GM21390 (cell line): ENCODE measurements at regions not wholly inside any gene's neighbourhood (a gene's known extent, or its start where the extent isn't known, plus 50 kb on each side); places are given as distances from the start of the nearest gene placed in this dataset.

ENCODE experiments used
- ATAC-seq: cut with Tn5 transposase; IDR thresholded peaks from one replicate; pipeline ENCODE4 v1.9.1; 2021; ENCODE audit not compliant: unreplicated experiment

- ATAC-seq, result no peak
Measured at GRCh38 chr2:193973781-193974180, 1683.2 kb upstream of the SLC39A10 start.

GRCh38 chr2:193966590-193966989, 1690.4 kb upstream of the SLC39A10 start:
- ATAC-seq, result no peak

DNA sequence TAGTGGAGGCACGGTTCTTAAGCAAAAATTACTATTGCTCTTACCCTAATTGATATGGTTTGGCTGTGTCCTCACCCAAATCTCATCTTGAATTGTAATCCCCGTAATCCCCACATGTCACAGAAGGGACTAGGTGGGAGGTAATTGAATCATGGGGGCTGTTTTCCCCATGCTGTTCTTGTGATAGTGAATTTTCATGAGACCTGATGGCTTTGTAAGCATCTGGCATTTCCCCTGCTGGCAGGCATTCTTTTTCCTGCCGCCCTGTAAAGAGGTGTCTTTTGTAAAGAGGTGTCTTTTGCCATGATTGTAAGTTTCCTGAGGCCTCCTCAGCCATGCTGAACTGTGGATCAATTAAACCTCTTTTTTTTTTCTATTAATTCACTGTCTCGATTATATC, 1691.8 kb upstream of the SLC39A10 start:
- ATAC-seq, result no peak

GRCh38 chr2:193963472-193964119, 1693.4 kb upstream of the SLC39A10 start:
- ATAC-seq, result peak; percentile 66

DNA sequence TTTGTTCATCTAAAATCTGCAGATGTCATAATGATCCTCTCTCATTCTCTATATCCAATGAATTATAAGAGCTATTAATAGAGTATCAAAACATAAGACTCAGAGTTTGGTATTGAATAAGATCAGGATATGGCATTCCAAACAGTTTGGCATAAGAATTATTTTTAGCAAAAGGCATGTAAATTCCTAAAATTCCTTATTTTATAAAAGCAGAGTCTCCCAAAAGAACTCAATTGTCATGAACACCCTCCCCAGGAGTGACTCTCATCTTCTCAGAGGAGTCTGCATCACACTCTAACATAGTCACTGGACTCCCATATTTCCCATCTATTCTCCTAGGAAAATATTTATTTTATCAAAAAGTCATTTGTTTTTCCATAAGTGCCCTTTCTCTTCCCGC, 1710.2 kb upstream of the SLC39A10 start:
- no peak for ATAC-seq

- ATAC-seq, result no peak
Measured at GRCh38 chr2:193943406-193943960, 1713.5 kb upstream of the SLC39A10 start.

GRCh38 chr2:193935114-193935513, 1721.9 kb upstream of the SLC39A10 start:
- ATAC-seq, result no peak

- no peak for ATAC-seq
Measured at GRCh38 chr2:193929131-193929530, 1727.9 kb upstream of the SLC39A10 start.

DNA sequence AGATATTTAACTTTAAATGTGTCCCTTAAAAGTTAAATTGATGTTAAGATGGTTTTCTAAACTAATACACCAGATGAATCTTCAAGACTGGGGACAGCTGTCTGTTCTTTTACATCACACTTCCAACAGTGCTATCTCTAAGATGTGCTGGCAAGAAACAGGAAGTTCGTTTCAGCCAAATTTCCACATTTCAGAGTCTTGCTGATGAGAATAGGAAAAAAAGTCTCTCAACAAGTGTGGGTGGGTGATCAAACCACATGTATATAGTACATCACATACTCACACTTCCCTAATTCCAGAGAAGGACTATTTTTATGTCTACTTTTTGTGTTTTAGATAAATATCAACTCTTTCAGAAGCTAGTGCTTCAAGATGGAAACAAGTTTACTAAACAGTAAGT, 1712.8 kb upstream of the TMEFF2 start:
- no peak for ATAC-seq

GRCh38 chr2:193900292-193900691, 1705.6 kb upstream of the TMEFF2 start:
- no peak for ATAC-seq

DNA sequence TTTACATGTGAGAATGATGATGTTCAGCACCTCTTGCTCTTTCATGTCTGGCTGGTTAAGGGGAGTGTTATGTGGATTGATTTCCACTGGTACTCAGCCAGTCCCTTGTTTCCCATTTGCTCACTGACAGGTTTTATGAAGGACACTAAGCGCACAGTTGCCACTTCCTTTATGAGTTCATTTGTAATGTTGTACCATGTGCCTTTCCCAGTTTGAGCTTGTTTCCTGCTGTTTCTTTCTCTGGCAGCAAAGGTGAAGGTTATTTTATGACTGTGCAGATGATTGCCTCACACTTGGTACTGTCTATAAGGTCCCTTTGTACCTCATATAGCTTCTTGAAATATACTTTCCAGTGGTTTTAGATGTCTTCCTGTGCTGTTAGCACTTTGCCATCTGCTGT, 1700.5 kb upstream of the TMEFF2 start:
- ATAC-seq, result no peak

DNA sequence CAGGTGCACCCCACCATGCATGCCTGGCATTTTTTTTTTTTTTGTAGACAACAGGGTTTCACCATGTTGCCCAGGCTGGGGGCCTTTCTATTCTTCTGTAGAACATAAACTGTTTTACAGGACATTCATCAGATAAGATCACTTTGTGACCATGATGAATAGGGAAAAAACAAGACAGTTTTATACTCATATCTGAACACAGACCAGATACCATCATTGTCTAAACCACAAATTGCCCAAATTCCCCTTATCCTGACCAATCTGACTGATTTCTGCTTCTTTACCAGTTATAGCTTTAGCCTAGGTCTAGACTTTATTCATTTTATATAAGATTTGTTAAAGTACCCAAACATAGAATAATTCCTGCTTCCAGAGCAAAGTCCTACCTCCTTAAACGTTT, 1699.3 kb upstream of the TMEFF2 start:
- ATAC-seq, result no peak

DNA sequence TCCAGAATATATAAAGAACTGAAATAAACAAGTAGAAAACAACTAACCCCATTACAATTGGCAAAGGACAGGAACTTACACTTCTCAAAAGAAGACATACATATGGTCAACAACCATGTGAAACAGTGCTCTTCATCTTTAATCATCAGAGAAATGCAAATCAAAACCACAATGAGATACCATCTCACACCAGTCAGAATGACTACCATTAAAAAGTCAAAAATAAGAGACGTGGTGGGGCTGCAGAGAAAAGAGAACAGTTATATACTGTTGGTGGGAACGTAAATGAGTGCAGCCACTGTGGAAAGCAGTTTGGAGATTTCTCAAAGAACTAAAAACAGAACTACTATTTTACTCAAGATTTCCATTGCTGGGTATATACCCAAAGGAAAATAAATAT, 1696.3 kb upstream of the TMEFF2 start:
- peak; percentile 63 for ATAC-seq

DNA sequence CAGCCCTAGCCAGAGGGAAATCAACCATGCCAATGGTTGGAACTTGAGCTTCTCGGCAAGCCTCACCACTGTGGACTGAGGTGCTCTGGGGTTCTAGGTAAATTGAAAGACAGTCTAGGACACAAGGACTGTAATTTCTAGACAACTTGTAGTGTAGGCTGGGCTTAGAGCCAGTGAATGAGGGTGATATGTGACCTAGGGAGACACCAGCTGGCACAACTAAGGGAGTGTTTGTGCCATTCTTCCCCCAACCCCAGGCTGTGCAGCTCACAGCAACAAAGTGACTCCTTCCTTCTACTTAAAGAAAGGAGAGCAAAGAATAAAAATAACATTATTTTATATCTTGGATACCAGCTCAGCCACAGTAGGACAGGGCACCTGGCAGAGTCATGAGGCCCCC, 1690.7 kb upstream of the TMEFF2 start:
- ATAC-seq, result no peak

- ATAC-seq, result no peak
Measured at GRCh38 chr2:193883820-193884219, 1689.1 kb upstream of the TMEFF2 start.

DNA sequence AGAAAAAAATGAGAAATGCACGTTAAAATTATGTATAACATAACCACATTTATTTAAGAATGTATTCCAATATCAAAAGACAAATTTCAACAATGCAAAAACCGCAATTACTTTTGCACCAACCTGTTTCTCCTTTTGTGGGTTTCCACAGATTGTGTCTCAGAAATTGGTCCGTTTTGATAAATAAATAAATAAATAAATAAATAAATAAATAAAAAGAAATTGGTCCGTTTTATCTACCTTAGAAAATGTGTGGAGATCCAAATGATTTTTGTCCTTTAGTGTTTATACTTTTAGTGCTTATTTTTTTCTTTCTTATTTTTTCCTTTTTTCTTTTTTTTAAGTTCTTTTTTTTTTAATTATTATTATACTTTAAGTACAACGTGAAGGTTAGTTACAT, 1682.2 kb upstream of the TMEFF2 start:
- no peak for ATAC-seq

- ATAC-seq, result no peak
Measured at GRCh38 chr2:193869564-193869963, 1674.8 kb upstream of the TMEFF2 start.

DNA sequence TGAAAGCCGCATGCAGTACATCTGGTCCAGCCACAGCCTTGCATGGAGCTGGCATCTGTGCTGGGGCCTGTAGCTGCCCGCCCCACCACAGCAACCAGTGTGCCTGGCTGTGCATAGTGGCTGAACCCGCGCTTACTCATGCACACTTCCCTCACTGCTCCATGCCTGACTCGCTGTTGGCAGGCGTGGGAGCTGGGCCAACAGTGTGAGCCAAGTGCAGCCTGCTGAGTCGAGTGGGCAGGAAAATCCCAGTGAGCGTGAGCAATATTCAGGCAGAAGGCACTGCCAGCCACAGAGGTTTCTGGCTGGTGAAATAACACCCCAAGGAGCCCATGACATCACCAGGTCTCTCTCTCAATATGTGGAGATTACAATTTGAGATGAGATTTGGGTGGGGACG, 1674.1 kb upstream of the TMEFF2 start:
- no peak for ATAC-seq

GRCh38 chr2:193868132-193868531, 1673.4 kb upstream of the TMEFF2 start:
- ATAC-seq, result no peak

- ATAC-seq, result no peak
Measured at GRCh38 chr2:193867454-193867853, 1672.7 kb upstream of the TMEFF2 start.

- no peak for ATAC-seq
Measured at GRCh38 chr2:193861557-193861956, 1666.8 kb upstream of the TMEFF2 start.

DNA sequence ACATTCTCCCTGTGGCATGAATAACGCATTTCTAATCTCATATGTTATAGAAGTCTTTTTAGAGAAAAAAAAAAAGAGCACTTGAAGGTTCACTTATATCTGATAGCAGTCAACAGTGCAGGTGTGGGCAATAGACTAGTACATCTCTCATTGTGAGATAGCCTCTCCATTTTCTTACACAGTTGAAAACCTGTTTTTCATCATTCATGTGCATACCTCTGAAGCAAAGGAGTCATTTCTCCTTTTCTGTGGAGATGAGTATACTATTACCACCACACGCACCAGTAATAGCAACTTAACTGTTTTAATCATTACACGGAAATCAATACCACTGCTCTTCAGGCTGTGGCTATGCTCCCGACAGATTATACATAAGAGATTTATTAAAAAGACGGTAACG, 1653.3 kb upstream of the TMEFF2 start:
- ATAC-seq, result no peak

GRCh38 chr2:193847130-193847529, 1652.4 kb upstream of the TMEFF2 start:
- ATAC-seq, result no peak
